ENCODE measurements at regions not wholly inside any gene's neighbourhood (a gene's known extent, or its start where the extent isn't known, plus 50 kb on each side); places are given as distances from the start of the nearest gene placed in this dataset.

GRCh38 chr6:80636689-80637088 lies 530.2 kb downstream of the BCKDHB start:
- Histone ChIP-seq H3K9ac (ENCODE audit: insufficient read depth in 1 of 2, low read length in 2 of 2) (no peak overlapping the region), H3K27me3 (ENCODE audit: control insufficient read depth in 3 of 3, insufficient read depth in 3 of 3, low read length in 2 of 3) (no peaks in the 10 kb centered on the region), H3K36me3 (ENCODE audit: control insufficient read depth in 4 of 4, insufficient read depth in 4 of 4, low read length in 4 of 4) (no peaks in the 10 kb centered on the region), H3K9me3 (ENCODE audit: control insufficient read depth in 4 of 4, insufficient read depth in 3 of 4, low read length in 3 of 4) (no peaks in the 10 kb centered on the region), H3K4me1 (ENCODE audit: control insufficient read depth in 5 of 5, insufficient read depth in 5 of 5, low read length in 5 of 5) (no peaks in the 10 kb centered on the region), H3K27ac (ENCODE audit: low read depth in 1 of 2, low read length in 1 of 2) (no peak overlapping the region), H3K4me3 (no peak overlapping the region)
- DNase-seq (no peak), ATAC-seq (ENCODE audit: insufficient read depth, low FRiP score) (no peak)
- 90 to 98% methylated on average over 1 of the region's 1 CpG for WGBS, 2 donors
- no peak for TF ChIP-seq CTCF (IDR thresholded peaks at IDR 0.05; ENCODE audit: control extremely low read depth, extremely low read depth)

- Histone ChIP-seq H3K36me3 (ENCODE audit: control insufficient read depth in 4 of 4, insufficient read depth in 4 of 4, low read length in 4 of 4) (no peaks in the 10 kb centered on the region), H3K27ac (ENCODE audit: low read depth in 1 of 2, low read length in 1 of 2) (no peak overlapping the region), H3K9ac (ENCODE audit: insufficient read depth in 1 of 2, low read length in 2 of 2) (no peak overlapping the region), H3K4me1 (ENCODE audit: control insufficient read depth in 5 of 5, insufficient read depth in 5 of 5, low read length in 5 of 5) (no peaks in the 10 kb centered on the region), H3K27me3 (ENCODE audit: control insufficient read depth in 3 of 3, insufficient read depth in 3 of 3, low read length in 2 of 3) (no peaks in the 10 kb centered on the region), H3K9me3 (ENCODE audit: control insufficient read depth in 4 of 4, insufficient read depth in 3 of 4, low read length in 3 of 4) (no peaks in the 10 kb centered on the region), H3K4me3 (no peak overlapping the region)
- 49 to 59% methylated on average over 2 of the region's 2 CpGs for WGBS, 2 donors
- no peak for DNase-seq
- ATAC-seq (ENCODE audit: insufficient read depth, low FRiP score), result no peak
- no peak for TF ChIP-seq CTCF (IDR thresholded peaks at IDR 0.05; ENCODE audit: control extremely low read depth, extremely low read depth)
These were observed 526.9 kb downstream of the BCKDHB start for GRCh38 chr6:80633412-80633811.

- 83 to 92% methylated on average over 1 of the region's 1 CpG for WGBS, 2 donors
- no peak for ATAC-seq (ENCODE audit: insufficient read depth, low FRiP score)
- peaks cover 0 to 2% (median 0%) of the 10 kb centered on the region in 4 donors for H3K9me3 ChIP-seq (ENCODE audit: control insufficient read depth in 4 of 4, insufficient read depth in 3 of 4, low read length in 3 of 4)
These were observed 518.9 kb downstream of the BCKDHB start for GRCh38 chr6:80625405-80625804.

More at GRCh38 chr6:80625405-80625804, 518.9 kb downstream of the BCKDHB start:
- Histone ChIP-seq H3K9ac (ENCODE audit: insufficient read depth in 1 of 2, low read length in 2 of 2) (no peak overlapping the region), H3K4me3 (no peak overlapping the region), H3K4me1 (ENCODE audit: control insufficient read depth in 5 of 5, insufficient read depth in 5 of 5, low read length in 5 of 5) (peaks cover 0 to 3% (median 0%) of the 10 kb centered on the region in 5 donors), H3K27me3 (ENCODE audit: control insufficient read depth in 3 of 3, insufficient read depth in 3 of 3, low read length in 2 of 3) (no peaks in the 10 kb centered on the region), H3K36me3 (ENCODE audit: control insufficient read depth in 4 of 4, insufficient read depth in 4 of 4, low read length in 4 of 4) (no peaks in the 10 kb centered on the region), H3K27ac (ENCODE audit: low read depth in 1 of 2, low read length in 1 of 2) (no peak overlapping the region)
- no peak for DNase-seq
- TF ChIP-seq CTCF (IDR thresholded peaks at IDR 0.05; ENCODE audit: control extremely low read depth, extremely low read depth), result no peak

All from lung (tissue), 11 donors.